Activated naive CD4-positive, alpha-beta T cell treated with Interleukin-2 at 50 U/mL for 16 hours (primary cell): ENCODE measurements at regions not wholly inside any gene's neighbourhood (a gene's known extent, or its start where the extent isn't known, plus 50 kb on each side); places are given as distances from the start of the nearest gene placed in this dataset.
"Not testable (repeated sequence)": the region's sequence is repeated elsewhere in the genome, so short reads cannot be mapped to it uniquely, and the experiment has no call there.

Experiments used
- DNase-seq: peaks from one replicate; pipeline ENCODE4 v3.0.0-alpha.2; 2020

- no peak for DNase-seq
Measured at GRCh38 chr6:14502551-14502950, 385.0 kb downstream of the CD83 start.

GRCh38 chr6:14505401-14505800 lies 387.8 kb downstream of the CD83 start:
- DNase-seq, result no peak

- DNase-seq, result no peak
Measured at GRCh38 chr6:14506656-14507246, 389.2 kb downstream of the CD83 start.

- no peak for DNase-seq
Measured at GRCh38 chr6:14509120-14509519, 391.5 kb downstream of the CD83 start.

GRCh38 chr6:14510038-14510437 lies 392.5 kb downstream of the CD83 start:
- DNase-seq, result no peak

- DNase-seq, result no peak
Measured at GRCh38 chr6:14511061-14511586, 393.6 kb downstream of the CD83 start.

- DNase-seq, result no peak
Measured at GRCh38 chr6:14512246-14512645, 394.7 kb downstream of the CD83 start.

GRCh38 chr6:14513496-14514393 lies 396.2 kb downstream of the CD83 start:
- DNase-seq, result no peak

GRCh38 chr6:14516956-14517355 lies 399.4 kb downstream of the CD83 start:
- no peak for DNase-seq

- no peak for DNase-seq
Measured at GRCh38 chr6:14517516-14518105, 400.0 kb downstream of the CD83 start.

GRCh38 chr6:14518515-14519217 lies 401.1 kb downstream of the CD83 start:
- DNase-seq, result no peak

- DNase-seq, result no peak
Measured at GRCh38 chr6:14520029-14520428, 402.5 kb downstream of the CD83 start.

GRCh38 chr6:14520536-14520935 lies 403.0 kb downstream of the CD83 start:
- no peak for DNase-seq

GRCh38 chr6:14521141-14521540 lies 403.6 kb downstream of the CD83 start:
- DNase-seq, result no peak

GRCh38 chr6:14521861-14522260 lies 404.3 kb downstream of the CD83 start:
- DNase-seq, result not testable (repeated sequence)

- no peak for DNase-seq
Measured at GRCh38 chr6:14524319-14524718, 406.7 kb downstream of the CD83 start.

- DNase-seq, result no peak
Measured at GRCh38 chr6:14530385-14530784, 412.8 kb downstream of the CD83 start.

GRCh38 chr6:14533446-14533845 lies 415.9 kb downstream of the CD83 start:
- no peak for DNase-seq

- no peak for DNase-seq
Measured at GRCh38 chr6:14537030-14537429, 419.5 kb downstream of the CD83 start.

GRCh38 chr6:14540276-14540675 lies 422.7 kb downstream of the CD83 start:
- DNase-seq, result no peak

- DNase-seq, result no peak
Measured at GRCh38 chr6:14540810-14541540, 423.4 kb downstream of the CD83 start.

- peak; percentile 73 for DNase-seq
Measured at GRCh38 chr6:14542670-14543366, 425.2 kb downstream of the CD83 start.
